Stimulated activated CD4-positive, alpha-beta T cell treated with anti-CD3 and anti-CD28 coated beads, Interleukin-2, amount 100 ng/mL, for 24 hours (primary cell): ENCODE measurements at regions not wholly inside any gene's neighbourhood (a gene's known extent, or its start where the extent isn't known, plus 50 kb on each side); places are given as distances from the start of the nearest gene placed in this dataset.

Experiments
- DNase-seq, 2 donors: peaks; one replicate each; pipeline ENCODE4 v3.0.0-alpha.2; 2020

DNA sequence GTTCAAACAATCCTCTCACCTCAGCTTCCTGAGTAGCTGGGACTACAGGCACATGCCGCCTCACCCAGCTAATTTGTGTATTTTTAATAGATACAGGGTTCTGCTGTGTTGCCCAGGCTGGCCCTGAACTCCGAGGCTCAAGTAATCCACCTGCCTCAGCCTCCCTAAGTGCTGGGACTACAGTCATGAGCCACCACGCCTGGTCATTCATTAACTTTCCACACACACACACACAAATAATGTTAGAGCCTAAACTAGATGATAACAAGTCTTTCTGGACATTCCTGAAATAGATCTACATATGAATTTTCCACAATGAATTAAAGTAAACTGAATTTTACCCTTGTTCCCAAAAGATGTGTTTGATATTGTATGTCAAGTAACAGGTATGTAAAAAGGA, 776.0 kb downstream of the GALC start:
- DNase-seq = no peak

DNA sequence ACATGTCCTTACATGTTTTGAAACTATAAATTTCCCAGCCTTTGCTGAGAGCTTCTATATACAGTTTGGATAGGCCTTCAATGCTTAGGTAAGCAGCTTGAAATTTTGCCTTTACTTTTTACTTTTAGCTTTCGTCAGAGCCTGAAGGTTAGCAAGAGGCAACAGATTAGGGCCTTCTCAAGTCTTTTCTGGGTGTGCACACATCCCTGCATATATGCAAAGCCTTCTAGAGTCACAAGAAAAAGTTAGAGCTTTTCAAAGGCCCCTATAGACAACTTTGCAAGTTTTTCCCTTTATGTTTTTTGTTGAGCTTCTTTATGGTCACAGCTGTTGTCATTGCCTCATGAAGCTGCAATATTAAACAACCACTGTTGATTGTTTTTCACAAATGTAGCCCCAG, 778.4 kb downstream of the GALC start:
- DNase-seq = no peak

DNA sequence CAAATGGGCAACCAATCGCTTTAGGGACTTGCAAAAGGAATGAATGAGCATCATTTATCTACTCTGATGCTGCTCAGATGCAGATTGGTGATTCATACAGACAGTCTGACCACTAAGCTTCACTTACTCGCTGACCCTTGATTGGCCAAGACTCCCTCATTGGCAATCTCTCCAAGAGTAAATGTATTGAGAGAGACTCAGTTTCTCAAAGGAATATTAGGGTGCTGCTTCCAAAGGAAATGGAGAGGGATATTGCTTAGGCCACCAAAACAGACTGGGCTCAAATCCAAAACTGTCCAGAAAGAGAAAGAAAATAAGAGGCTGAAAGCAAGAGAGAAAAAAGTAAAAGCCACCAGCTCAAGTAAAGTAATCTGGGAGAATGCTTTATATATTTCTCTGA, 785.2 kb downstream of the GALC start:
- DNase-seq = no peak

DNA sequence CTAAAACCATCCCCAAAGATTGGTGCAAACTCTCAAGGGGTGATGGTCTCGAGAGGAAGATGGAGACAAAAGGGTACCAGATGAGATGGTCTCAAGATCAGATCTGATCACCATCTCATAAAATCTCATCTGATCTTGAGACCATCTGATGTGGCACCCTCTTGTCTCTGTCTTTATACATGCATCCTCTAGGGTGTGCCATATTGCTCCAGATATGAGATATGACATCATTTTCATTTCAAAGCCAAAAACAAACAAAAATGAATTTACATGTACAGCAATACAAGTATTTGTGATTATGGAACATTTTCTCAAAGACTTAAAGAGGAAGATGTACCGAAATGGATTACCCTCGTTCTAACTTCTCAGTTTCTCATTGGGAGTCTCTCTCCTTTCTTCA, 787.2 kb downstream of the GALC start:
- DNase-seq = no peak

DNA sequence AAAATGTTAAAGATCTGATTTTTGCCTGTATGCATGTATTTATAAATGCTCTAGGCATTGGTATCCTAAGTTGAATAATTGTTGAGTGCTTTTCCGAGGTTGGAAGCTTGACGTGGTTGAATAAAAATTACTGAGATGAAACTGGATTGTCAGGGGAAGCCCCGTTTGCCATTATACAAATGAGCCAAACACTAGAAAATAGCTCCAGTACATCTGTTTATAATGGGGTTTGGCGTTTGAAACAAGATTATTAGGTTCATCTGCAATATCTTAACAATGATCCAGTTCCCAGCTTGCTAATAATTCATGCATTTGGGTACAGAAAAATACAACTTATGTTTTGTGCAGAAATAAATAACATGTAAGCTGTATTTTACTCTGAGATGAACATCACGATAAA, 789.6 kb downstream of the GALC start:
- no peak for DNase-seq

DNA sequence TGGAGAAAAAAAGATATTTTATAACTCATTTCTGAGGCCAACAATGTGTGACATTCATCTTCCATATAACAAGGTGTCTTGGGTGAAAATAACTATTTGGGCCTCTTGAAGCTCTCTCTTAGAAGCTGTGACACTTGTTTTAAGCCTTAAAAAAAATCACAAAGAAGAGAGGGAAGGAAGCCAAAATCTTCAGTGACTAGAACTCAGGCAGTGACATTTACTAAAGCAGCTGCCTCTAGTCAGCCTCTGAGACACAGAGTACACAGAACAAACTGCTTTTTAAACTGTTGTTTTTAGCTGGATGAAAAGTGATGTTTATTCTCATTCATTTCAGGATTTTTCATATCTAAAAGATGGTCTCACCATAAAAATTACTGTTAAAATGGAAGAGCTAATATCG, 793.6 kb downstream of the GALC start:
- DNase-seq = no peak

- no peak for DNase-seq
These were observed 796.5 kb downstream of the GALC start for GRCh38 chr14:87196436-87196835.

GRCh38 chr14:87187786-87188185, 805.2 kb downstream of the GALC start:
- DNase-seq = no peak

DNA sequence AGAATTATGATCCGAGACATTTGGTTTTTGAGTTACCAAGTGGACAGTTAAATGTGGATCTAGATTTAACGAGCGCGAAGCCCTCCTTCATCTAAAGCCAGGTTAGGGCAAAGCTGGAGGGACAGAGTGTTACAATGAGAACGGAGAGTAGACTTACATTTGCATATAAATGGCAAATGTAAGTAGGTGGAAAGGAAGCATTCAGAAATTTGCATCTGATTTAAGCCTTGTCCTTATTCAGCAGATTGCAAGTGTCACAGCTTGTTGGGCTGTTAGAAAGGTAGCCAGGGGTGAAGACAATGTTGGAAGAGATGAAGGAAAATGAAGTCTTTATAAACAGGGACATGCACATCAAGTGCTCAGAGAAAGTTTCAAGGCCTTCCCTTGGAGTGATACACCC, 806.2 kb downstream of the GALC start:
- DNase-seq = no peak

GRCh38 chr14:87185961-87186560, 806.9 kb downstream of the GALC start:
- no peak for DNase-seq

DNA sequence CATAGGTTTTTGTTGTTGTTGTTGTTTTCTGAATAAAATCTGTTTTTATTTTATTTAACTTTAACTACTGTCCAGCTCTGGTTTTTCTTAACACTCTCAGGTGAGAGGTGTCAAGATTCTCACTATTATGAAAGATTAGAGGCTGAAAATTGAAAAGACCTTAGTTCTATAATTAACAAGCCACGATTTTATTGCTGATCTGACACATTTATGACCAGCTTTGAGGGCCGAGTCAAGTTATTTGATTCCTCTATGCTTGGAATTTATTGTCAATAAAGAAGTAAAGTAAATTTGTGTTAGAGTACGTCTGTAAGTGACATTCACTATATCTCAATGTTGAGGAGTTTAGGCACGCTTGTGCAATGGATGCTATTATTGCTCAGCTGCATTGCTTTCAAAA, 808.8 kb downstream of the GALC start:
- DNase-seq = no peak

DNA sequence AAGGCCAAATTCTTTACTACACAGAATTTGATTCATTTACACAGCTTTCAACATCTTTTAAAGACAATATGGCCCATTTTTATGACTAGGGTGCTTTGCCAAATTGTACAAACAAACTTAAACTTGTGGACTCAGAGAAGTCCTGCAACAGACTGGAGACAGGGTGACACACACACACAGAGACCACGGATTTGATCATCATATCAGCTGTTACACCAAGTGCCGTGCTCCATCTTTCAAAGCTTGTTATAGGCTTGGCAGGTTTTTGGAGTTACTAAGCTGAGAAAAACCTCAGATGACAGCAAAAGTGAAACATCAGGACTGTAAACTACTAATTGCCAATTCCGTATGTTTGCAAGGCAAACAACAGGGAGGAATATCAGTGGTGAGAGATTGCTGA, 811.7 kb downstream of the GALC start:
- no peak for DNase-seq

- no peak for DNase-seq
These were observed 813.0 kb downstream of the GALC start for GRCh38 chr14:87179936-87180335.

- no peak for DNase-seq
These were observed 814.7 kb downstream of the GALC start for GRCh38 chr14:87178277-87178676.

- no peak for DNase-seq
These were observed 817.8 kb downstream of the GALC start for GRCh38 chr14:87175175-87175574.

DNA sequence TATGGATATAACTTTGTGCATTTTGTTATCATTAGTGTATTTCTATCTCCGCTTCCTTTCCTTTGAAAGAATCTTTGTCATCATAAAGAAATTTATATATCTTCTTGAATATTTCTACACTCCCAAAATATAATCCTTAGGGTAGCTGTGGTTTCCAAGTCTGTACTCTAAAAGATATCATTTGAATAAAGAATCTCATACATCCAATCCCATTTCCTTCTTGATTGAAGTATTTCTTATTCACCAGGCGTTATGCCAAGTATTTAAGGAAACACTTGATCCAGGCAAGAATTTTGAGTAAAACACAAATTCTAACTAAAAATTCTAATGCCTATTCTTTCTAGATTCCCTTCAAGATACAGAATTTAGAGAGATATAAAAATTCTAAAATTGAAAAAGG, 821.8 kb downstream of the GALC start:
- DNase-seq = no peak

DNA sequence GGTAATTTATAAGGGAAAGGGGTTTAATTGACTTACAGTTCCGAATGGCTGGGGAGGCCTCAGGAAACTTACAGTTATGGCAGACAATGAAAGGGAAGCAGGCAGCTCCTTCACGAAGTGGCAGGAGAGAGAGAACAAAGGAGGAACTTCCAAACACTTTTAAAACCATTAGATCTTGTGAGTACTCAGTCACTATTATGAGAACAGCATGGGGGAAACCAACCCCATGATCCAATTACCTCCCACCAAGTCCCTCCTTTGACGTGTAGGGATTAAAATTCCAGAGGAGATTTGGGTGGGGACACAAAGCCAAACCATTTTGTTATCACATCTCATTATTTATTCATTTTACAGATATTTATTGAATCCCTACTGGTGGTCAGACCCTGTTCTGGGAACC, 822.8 kb downstream of the GALC start:
- DNase-seq = no peak

- no peak for DNase-seq
These were observed 823.6 kb downstream of the GALC start for GRCh38 chr14:87169362-87169761.

- DNase-seq = no peak
These were observed 831.5 kb downstream of the GALC start for GRCh38 chr14:87161502-87161901.

DNA sequence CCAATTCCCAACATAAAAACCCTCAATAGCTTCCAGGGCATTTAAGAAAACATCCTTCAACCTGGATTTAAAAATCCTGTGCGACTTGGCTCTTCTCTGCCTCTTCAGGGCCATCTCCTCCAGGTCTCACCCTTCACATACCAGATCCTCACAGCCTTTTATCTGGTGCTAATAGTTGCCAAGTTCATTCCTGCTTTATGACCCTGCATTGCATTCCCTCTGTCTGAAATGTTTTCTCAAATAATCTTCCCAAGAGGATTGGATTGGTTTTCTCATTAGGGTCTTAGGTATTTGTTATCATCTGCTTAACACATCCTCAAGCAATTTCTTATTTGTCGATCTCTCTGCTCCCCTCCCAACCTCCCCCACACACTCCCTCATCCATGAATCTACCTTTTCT, 832.0 kb downstream of the GALC start:
- no peak for DNase-seq

DNA sequence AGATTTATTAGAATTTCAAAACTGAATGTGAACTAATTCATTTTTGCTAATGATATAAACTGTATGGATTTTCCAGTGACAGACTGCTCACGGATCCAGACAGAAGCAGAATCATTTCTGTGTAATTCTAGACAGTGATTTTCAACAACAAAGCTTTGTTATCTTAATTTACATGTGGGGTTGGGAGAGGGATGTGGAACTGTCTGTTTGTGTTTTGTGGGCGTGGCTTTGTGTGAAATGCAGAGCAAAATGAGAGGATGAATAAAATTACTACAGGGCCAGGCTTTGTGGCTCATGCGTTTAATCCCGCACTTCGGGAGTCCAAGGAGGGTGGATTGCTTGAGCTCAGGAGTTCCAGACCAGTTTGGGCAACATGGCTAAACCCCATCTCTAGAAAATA, 834.7 kb downstream of the GALC start:
- DNase-seq = no peak

GRCh38 chr14:87156878-87157277, 836.1 kb downstream of the GALC start:
- DNase-seq = no peak

- no peak for DNase-seq
These were observed 837.0 kb downstream of the GALC start for GRCh38 chr14:87155856-87156488.

- no peak for DNase-seq
These were observed 839.1 kb downstream of the GALC start for GRCh38 chr14:87153901-87154300.

DNA sequence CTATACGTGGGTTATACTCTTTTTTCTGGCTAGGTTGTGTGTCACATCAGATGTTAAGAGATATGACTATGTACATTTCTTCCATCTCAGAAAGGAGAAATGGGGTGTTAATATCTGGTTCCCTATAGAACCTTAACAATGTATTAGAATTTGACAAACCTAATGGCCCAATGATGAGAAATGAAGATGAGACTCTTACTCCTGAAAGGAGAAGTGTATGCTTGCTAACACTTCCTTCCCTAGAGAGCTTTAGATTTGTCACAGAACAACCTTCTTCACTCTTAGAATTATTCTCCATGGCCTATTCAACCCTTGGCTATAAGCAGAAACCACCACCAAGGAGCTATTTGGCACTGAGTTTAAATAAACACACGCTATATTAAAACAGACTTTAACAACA, 839.6 kb downstream of the GALC start:
- no peak for DNase-seq
